Germinal center (tissue), 1 donor: ENCODE measurements at regions not wholly inside any gene's neighbourhood (a gene's known extent, or its start where the extent isn't known, plus 50 kb on each side); places are given as distances from the start of the nearest gene placed in this dataset.

ENCODE experiments used
- DNase-seq: peaks from one replicate; pipeline ENCODE4 v3.0.0; 2012; ENCODE audit warnings: mixed read lengths, low spot score

DNA sequence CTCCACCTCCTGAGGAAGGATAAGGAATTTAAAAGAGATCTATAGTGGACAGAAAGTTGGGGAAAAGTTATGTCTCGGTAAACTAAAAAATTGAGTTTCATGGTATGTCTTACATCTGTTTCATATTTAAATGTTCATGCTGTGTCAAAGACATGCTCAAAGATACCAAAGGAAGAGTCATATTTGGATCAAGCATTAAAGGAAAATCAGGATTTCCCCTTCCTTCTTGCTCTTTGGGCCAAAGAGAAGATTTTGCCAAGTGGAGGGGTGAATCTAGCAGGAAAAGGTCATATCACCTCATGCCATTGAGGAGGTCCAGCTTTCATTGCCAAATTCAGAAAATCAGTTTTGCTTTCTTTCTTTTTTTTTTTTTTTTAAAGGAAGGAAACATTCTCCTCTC is 192.4 kb downstream of the OGFRL1 start:
- no peak for DNase-seq

DNA sequence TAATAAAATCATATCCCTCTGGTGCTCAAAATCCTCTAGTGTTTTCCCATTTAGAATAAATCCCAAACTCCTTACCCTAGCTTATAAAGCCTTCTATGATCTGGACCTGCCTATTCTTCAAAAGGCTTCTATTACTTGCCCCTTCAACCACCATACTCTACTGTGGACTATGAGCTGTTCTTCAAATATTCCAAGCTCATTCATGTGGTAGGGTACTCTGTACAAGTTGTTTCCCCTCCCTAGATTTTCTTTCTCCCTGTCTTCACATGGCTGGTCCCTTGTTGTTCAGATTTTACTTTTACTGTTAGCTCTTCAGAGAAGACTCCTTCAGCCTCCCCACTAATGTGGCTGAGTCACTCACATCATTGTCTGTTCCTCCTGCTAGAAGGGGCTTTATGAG is 193.2 kb downstream of the OGFRL1 start:
- no peak for DNase-seq

DNA sequence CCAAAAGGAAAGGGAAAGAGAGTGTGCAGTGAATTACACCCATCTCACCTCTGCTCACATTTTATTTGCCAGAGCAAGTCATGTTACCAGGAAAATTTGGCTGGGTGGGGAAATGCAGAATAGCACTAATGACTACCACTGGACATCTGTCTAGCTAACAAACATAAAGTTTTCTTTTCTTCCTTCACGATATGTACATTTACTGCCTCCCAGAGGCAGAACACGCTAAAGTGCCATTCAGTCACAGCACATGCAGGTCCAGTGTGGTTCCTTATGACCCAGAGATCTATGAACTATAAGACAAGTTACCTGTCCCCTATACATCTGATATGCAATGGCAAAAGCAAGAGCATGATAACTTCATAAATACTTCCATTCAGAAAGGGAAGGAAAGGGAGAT is 194.1 kb downstream of the OGFRL1 start:
- DNase-seq: no peak

DNA sequence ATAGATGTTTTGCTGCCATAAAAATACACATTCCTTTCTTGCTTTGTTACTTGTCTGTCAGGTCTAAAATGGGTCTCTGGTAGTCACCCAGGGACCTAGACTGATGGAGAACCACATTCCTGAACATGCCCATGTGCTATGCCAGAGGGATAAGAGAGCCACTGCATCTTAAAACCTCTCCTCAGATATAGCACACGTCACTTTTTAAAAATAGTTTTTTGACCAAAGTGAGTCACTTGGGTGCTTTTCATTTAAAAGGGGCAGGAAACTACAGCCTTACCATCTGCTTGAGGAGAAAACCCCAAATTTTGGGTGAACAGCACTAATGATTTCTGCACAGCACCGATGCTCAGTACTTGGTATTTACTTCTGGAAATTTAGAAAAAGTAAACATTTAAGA is 197.8 kb downstream of the OGFRL1 start:
- DNase-seq: no peak

DNA sequence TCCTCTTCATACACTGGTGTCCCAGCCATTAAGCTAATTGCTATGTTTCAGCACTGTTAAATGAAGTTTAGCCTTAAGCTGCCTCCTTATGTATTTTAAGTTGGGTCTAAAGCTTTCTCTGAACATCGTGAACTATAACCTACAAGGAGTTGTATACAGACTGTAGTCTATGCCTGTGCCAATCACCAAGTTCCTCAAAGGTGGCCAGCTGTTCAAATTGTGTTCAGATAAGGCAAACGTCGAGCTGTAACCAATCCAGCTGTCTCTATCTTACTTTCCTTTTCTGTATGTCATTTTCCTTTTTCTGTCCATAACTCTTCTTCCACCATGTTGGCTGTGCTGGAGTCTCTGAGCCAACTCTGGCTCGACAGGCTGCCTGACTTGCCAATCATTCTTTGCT is 199.6 kb downstream of the OGFRL1 start:
- DNase-seq: no peak

DNA sequence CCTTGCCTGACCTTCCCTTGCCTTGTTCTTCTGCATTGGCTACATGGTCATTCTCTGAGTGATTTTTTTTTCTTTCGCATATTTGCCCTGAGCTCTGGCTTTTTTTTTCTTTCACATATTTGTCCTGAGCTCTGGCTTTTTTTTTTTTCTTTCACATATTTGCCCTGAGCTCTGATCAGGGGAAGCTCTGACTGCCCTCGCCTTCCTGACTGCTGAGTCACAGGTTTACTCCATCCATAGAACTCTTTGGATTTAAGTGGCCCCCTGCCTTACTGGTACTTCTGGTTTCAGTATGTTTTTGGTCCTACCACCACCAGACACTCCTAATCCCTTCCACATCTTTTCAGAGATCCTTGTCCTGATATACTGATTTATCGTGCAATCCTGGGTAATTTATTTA is 201.1 kb downstream of the OGFRL1 start:
- no peak for DNase-seq

DNA sequence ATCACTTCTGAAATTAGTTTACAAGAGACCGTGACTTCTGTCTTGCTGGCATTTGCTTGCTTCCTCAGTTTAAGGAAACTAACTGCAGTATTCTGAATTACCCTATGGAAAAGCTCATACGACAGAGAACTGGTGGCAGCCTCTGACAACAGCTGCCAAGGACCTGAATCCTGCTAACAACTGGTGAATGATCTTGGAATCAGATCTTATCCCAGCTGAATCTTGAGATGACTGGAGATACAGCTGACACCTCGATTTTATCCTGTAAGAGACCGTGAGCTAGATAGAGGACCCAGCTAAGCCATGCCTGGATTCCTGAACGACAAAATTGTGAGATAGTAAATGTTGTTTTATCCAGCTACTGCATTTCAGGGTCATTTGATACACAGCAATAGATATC is 202.3 kb downstream of the OGFRL1 start:
- DNase-seq: no peak

DNA sequence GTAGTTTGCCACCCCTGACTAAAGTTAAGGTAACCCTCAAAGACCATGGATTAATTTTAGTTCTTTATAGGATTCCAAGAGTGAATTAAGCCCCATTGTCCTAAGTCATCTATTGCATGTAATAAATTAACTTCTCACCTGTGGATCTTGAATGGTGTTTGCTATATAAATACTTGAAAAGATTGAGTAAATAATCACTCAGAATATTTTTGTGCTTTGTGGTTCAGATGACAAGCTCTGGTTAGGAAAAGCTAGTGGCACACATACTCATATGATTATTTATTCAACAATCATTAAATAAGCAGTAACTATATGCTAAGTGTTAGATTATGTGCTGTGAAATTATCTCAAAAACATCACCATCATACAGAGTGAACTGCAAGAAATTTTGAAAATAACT is 203.2 kb downstream of the OGFRL1 start:
- DNase-seq: no peak

DNA sequence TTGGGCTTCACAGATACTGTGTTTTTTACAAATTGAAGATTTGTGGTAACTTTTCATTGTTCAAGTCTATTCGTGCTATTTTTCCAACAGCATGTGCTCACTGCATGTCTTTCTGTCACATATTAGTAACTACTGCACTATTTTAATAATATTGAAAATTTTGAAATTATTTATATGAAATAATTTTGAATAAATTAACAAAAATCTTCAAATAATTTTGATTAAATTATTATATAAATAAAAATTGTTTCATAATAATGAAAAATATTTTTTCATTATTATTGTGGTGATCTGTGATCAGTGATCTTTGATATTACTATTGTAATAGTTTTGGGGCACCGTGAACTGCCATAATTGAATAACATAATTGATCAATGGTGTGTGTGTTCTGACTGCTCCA is 204.1 kb downstream of the OGFRL1 start:
- no peak for DNase-seq

DNA sequence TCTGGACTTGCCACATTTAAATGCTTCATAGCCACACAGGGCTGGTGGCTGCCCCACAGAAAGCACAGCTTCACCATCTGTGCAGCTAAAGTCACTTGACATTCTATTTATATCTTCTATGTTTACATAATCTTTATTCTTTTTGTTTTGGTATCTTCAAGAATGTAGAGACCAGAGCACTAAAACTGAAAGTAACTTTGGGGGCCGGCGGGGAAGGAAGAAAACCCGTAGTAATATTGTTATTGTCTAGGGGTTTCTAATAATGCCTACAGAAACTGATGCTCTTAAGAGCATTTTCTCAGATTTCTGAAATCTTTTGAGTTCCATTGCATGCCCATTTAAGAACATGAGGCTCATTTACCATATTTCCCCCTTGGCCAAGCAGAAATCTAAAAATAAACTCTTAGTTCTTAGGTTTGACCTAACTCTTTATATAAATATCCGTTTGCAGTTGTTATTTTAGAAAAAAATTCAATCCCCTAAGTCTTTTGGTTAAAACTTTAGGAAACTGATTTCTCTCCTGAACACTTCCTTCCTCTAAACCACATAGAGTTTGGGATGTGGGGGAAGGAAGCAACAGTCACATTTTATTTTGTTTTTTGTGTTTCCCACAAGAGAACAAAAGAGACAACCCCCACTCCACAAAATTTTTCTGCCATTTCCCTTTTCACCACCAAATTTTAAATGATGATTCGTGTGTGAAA is 207.6 kb downstream of the OGFRL1 start:
- peak; percentile 19 for DNase-seq

DNA sequence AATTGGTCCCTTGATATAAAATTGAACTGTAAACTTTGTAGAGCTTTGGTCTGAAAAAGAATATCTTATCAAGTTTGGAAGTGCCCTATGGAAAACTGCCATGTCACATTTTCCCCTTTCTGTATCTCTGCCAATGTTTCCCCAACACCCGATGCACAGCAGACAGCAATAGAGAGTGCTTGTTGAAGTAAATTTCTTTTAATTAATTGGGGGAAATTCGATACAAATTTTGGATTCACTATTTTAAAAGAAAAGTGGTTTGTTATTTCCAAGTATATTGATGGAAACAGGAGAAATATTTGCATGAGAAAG is 208.1 kb downstream of the OGFRL1 start:
- DNase-seq: no peak

DNA sequence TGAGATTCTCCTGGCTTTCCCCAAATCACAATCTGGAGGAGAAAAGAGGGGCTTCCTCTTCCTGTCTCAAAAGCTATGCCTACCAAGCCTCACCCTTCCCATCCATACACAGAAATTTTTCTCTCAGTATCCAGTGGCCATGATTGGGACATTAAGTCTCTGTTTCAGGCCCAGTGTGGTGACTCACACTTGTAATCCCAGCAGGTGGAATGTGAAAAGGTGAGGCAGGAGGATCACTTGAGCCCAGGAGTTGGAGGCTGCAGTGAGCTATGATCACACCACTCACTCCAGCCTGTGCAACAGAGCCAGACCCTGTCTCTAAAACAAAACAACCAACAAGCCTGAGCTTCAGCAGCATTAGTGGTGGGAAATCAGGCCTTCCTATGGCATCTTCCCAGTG is 210.0 kb downstream of the OGFRL1 start:
- no peak for DNase-seq

DNA sequence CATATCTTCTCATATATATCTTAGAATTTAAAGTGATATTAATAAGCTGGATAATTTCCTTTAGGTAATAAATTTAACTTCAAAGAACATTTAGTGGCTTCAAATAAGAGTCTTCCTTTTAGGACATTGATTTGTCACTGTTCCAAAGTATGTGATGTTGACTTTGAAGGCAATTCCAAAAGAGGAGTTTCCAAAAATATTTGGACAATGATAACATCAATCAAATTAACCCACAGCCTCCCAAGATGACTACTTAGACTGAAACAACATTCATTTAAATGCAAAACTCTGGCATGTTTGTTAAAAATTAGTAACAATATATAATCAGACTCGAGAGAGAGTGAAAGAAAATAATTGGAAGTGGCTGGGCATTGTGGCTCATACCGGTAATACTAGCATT is 211.1 kb downstream of the OGFRL1 start:
- DNase-seq: no peak

DNA sequence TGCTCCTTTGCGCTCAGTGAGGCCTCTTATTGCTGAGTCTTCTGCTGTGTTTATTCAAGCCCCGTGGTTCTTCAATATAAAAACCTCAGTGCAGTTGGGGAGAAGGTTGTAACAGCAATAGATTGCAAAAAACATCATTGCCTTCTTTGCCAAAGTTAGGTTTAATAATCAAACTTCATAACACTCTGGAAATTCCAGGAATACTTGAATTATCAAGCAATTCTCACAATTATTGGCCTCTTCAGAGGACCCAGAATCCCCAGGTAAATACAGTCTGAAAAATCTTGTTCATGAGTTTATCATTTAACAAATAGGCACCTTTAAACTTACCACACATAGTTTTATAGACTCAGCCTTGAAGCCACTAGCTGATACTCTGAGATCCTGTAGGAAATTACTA is 213.6 kb downstream of the OGFRL1 start:
- no peak for DNase-seq

DNA sequence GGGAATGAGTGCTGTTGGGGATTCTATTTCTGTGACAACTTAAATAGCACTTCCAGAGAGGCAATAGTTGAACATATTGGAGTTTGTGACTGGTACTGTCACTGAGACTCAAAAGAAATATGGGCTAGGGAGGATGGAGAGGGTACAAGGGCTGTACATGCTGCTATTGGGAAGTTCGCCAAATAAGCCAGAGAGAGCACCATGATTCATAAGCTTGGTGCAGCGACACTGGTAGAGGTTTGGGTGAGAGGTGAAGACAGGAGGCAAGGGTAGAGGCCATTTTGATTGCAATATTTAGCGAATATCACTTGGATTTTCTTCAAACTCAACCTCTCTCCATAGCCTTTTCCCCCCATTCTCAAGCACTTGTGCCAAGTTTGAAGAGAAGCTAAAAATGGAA is 214.3 kb downstream of the OGFRL1 start:
- no peak for DNase-seq

DNA sequence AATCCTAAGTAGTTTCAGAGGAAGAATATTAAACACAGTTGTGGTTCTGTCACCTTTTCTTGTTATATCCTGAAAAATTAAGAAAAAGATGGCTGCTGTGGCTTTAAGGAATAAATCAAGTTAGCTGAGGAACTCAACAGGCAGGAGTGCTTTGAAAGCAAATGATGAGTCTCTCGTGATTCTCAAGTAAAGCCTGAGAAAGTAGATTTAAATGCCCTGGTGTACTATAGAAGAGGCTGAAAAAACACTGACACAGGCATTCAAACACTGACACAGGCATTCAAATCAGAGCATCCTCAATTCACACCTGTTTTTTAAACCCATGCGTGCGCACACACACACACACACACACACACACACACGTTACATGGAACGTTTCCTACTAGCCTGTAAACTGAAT is 218.6 kb downstream of the OGFRL1 start:
- DNase-seq: no peak

DNA sequence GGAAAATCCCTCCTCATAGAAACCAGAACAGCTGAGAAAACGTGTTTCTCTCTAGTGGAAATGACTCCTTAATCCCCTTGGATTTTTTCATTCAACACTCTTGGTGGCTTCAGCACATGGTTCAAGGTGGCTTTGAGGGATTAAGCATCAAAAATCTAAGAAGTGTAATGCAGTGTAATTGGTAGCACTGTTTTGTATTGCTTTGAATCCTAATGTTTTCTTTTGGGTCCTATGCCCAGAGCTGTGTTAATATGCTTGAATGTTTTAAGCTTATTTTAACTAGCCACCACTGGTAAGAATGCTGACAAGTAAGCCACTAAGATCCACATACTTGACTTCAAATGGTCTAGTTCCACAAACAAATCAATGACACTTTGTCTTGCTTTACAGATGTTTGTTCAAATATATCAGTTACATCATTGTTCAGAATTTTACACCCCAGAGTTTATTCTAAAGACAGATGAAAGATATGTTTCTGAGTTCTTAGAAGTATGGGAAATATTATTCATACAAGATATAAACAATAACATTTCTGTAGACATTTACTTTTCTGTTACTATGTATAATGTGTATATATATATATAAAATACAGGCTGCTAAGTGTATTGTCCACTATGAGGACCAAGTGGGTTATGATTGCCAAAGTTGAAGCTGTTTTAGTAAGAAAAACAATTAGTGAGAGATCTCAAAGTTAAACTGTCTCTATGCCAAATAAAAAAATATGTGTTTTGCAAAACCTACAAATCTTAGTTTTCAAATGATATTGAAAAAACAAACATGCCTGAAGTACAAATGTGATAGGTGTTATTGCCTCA is 220.8 kb downstream of the OGFRL1 start:
- DNase-seq: no peak

DNA sequence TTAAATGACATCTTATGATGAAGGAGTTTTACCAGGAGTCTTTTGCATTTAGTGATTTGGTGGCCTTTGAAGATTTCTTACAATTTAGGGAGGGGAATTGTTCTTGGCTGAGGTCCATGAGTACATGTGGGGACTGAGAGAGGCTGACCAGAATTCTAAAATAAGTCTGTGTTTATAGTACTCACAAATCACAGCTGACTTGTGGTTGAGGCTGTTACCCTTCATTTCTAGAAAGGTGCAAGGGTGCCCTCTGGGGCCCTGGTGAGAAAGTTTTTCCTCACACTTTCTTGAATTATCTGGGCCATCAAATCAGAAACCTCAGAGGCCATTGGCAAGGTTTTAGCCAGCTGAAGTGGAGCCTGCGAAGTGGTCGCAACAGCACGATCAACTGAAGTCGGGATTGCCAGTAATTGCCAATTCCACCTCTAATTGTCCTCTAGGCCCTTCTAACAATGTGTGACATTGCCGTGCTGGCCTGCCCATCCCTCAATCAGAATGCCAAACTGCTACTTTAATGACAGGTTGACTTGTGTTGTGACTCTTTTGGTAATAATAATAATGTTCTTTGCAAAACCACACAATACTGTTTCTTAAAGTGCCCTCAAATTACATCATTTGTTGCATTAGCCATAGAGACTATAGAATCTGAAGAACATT is 221.6 kb downstream of the OGFRL1 start:
- DNase-seq: peak; percentile 12

DNA sequence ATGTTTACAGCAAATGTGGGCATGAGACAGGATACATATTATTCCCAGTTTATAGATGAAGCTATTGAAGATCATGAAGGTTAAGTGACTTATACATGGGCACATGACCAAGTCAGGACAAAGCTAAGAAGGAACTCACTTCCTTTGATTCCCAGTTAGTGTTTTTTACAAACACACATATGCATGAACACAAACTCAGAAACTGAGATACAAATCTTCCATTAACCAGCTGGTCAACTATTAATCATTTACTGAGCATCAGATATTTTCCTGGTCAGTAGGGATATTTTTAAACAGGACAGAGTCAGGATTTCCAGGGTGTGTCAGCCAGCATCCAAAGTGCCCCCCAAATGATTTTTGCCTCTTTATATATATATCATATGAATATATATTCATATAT is 222.2 kb downstream of the OGFRL1 start:
- no peak for DNase-seq

DNA sequence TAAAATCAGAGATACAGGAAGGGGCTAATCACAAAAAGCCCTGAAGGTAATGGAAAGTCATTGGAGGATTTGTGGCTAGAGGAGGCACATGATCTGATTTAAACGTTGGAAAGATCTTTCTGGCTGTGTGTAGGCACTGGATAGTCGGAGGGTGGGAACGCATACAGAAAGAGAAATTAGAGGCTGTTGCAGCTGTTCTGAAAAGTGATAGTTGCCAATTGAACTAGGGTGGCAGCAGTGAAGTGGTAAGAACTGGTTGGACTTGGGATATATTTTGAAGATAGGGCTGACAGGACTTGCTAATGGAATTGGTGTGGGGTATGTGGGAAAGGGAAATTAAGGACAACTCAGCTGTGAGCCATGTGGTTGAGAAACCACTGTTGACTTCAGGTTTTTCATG is 223.6 kb downstream of the OGFRL1 start:
- DNase-seq: no peak

DNA sequence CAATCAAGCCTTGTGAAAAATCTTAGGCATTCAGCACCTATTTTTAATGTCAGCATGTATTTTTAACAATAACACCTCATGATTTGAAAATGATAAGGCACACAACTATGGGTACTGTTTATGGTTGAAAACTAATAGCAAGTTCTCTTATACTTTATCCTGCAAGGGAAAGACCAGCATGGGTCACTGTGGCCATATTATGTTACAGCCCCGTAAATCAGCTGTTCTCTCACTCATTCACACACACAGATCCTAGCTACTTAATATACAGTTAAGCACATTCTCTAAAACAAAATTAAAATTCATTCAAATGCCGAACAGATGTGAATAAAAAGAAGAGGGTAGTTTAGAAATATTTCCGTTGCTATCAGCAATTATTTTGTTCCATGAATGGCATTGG is 224.4 kb downstream of the OGFRL1 start:
- no peak for DNase-seq

DNA sequence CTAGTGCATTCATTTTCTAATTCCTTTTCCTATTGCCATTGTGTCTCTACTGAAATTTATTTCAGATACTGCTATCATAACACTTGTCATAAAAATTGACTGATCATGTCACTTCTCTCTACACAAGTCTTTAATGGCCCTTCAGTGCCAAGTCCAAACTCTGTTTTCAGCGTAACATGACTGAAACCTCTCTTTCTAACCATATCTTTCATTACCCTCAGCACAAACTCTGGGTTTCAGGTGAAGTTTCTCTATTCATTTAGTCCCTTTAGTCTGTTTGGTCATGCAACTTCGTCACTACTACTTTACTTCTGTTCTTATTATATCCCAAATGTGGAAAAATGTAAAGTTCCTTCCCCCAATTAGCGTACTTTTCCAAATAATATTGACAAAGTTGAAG is 234.9 kb downstream of the OGFRL1 start:
- DNase-seq: no peak

DNA sequence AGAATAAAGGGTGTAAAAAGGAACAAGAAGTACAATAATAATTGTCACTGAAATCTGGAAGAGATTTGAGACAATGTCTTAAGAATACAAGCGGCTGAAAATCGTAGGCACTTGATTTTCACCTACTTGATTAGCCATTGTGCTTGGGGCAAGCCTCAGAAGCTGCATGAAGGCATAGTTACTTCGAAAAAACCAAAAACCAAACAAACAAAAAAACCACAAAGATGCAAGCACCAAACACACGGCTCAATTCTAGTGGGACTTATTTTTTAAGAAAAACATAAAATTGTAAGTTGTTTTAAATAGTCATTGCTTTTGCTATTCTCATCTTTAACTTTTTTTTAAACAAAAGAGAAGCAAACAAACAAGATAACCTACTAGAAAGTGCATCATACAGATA is 235.6 kb downstream of the OGFRL1 start:
- no peak for DNase-seq

DNA sequence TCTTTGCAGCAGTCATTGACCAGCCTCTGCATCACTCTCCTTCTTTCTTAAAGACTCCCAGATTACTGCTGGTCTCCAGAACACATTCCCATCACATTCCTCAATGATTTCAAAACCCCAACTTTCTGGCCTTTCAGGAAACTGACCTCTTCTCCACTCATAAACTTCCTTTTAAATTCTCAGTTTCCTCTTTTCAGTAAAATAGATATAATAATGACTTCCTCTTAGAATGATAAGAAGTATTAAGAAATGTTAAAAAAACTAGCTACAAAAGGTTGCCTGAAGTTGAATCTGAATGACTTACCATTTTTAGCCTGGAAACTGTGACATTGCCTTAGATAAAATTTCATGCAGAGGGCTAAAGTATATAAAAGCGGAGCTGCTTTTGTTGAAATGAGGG is 239.3 kb downstream of the OGFRL1 start:
- no peak for DNase-seq
